ENCODE measurements at regions not wholly inside any gene's neighbourhood (a gene's known extent, or its start where the extent isn't known, plus 50 kb on each side); places are given as distances from the start of the nearest gene placed in this dataset.

DNA sequence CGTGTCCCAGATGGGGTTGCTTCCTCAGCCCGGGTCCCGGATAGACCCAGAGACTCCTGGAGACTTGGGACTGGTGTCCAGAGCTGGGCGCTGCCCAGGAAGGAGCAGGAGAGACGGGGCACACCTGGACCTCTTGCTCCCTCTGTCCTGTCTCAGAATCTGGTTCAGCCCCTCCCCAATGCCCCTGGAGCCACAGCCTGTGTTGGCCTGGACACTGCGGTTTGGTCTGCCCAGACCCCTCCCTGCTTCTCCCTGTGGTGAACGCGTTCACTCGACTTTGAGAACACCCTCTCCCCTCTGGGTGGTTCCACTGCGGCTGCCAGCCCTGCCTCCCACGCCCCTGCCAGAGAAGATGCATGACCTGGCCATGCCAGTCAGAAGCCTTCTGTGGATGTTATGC is 111.1 kb downstream of the HMX1 start:
- Histone ChIP-seq H3K36me3 (ENCODE audit: control insufficient read depth, insufficient read depth, low read length) (no peaks in the 10 kb centered on the region), H3K4me3 (ENCODE audit: low read depth, low read length) (no peak overlapping the region), H3K27me3 (ENCODE audit: control insufficient read depth, insufficient read depth, low read length) (no peaks in the 10 kb centered on the region)
- no peak for DNase-seq (ENCODE audit: low read depth)
- no peak for FAIRE-seq
- no peak for TF ChIP-seq CTCF (IDR thresholded peaks at IDR 0.05; ENCODE audit: insufficient read depth, low read length, severe bottlenecking)

- no peaks in the 10 kb centered on the region for H3K36me3 ChIP-seq (ENCODE audit: control insufficient read depth, insufficient read depth, low read length)
- H3K27me3 ChIP-seq (ENCODE audit: control insufficient read depth, insufficient read depth, low read length): no peaks in the 10 kb centered on the region
- H3K4me3 ChIP-seq (ENCODE audit: low read depth, low read length): no peak overlapping the region
- no peak for TF ChIP-seq CTCF (IDR thresholded peaks at IDR 0.05; ENCODE audit: insufficient read depth, low read length, severe bottlenecking)
- DNase-seq (ENCODE audit: low read depth) (no peak), FAIRE-seq (no peak)
Observed at GRCh38 chr4:8759987-8760386, 111.7 kb downstream of the HMX1 start.

- no peak for DNase-seq (ENCODE audit: low read depth)
- Histone ChIP-seq H3K36me3 (ENCODE audit: control insufficient read depth, insufficient read depth, low read length) (no peaks in the 10 kb centered on the region), H3K4me3 (ENCODE audit: low read depth, low read length) (no peak overlapping the region), H3K27me3 (ENCODE audit: control insufficient read depth, insufficient read depth, low read length) (no peaks in the 10 kb centered on the region)
- TF ChIP-seq CTCF (IDR thresholded peaks at IDR 0.05; ENCODE audit: insufficient read depth, low read length, severe bottlenecking): no peak
- FAIRE-seq: no peak
Observed at GRCh38 chr4:8756816-8757215, 114.8 kb downstream of the HMX1 start.

- Histone ChIP-seq H3K36me3 (ENCODE audit: control insufficient read depth, insufficient read depth, low read length) (no peaks in the 10 kb centered on the region), H3K4me3 (ENCODE audit: low read depth, low read length) (no peak overlapping the region), H3K27me3 (ENCODE audit: control insufficient read depth, insufficient read depth, low read length) (no peaks in the 10 kb centered on the region)
- no peak for TF ChIP-seq CTCF (IDR thresholded peaks at IDR 0.05; ENCODE audit: insufficient read depth, low read length, severe bottlenecking)
- FAIRE-seq (no peak), DNase-seq (ENCODE audit: low read depth) (no peak)
Observed at GRCh38 chr4:8754634-8755589, 116.7 kb downstream of the HMX1 start.

GRCh38 chr4:8748236-8748575 is 123.4 kb downstream of the HMX1 start:
- Histone ChIP-seq H3K4me3 (ENCODE audit: low read depth, low read length) (no peak overlapping the region), H3K36me3 (ENCODE audit: control insufficient read depth, insufficient read depth, low read length) (no peaks in the 10 kb centered on the region), H3K27me3 (ENCODE audit: control insufficient read depth, insufficient read depth, low read length) (no peaks in the 10 kb centered on the region)
- TF ChIP-seq CTCF (IDR thresholded peaks at IDR 0.05; ENCODE audit: insufficient read depth, low read length, severe bottlenecking): no peak
- no peak for DNase-seq (ENCODE audit: low read depth)
- no peak for FAIRE-seq
